IgD-negative memory B cell (primary cell): ENCODE measurements at regions not wholly inside any gene's neighbourhood (a gene's known extent, or its start where the extent isn't known, plus 50 kb on each side); places are given as distances from the start of the nearest gene placed in this dataset.

Experiments
- H3K27ac Mint-ChIP-seq, 3 donors: one replicate each; pipeline ENCODE4 v1.8.0; 2020 to 2022; ENCODE audit warnings: mild to moderate bottlenecking in 3 of 3, mixed read lengths in 3 of 3, moderate library complexity in 1 of 3
- H3K27me3 Mint-ChIP-seq: one replicate; pipeline ENCODE4 v1.8.0; 2021; ENCODE audit warnings: mixed read lengths
- H3K36me3 Mint-ChIP-seq: one replicate; pipeline ENCODE4 v1.8.0; 2020; ENCODE audit warnings: mild to moderate bottlenecking, mixed read lengths
- H3K4me1 Mint-ChIP-seq, 3 donors: one replicate each; pipeline ENCODE4 v1.8.0; 2020 to 2022; ENCODE audit warnings: mixed read lengths in 3 of 3, mild to moderate bottlenecking in 1 of 3
- H3K4me3 Mint-ChIP-seq, 4 donors: one replicate each; pipeline ENCODE4 v1.8.0; 2020 to 2022; ENCODE audit warnings: mild to moderate bottlenecking in 4 of 4, mixed read lengths in 4 of 4, moderate library complexity in 3 of 4
- H3K9me3 Mint-ChIP-seq, 3 donors: one replicate each; pipeline ENCODE4 v1.8.0; 2020 to 2021; ENCODE audit warnings: mixed read lengths in 3 of 3, mild to moderate bottlenecking in 1 of 3

DNA sequence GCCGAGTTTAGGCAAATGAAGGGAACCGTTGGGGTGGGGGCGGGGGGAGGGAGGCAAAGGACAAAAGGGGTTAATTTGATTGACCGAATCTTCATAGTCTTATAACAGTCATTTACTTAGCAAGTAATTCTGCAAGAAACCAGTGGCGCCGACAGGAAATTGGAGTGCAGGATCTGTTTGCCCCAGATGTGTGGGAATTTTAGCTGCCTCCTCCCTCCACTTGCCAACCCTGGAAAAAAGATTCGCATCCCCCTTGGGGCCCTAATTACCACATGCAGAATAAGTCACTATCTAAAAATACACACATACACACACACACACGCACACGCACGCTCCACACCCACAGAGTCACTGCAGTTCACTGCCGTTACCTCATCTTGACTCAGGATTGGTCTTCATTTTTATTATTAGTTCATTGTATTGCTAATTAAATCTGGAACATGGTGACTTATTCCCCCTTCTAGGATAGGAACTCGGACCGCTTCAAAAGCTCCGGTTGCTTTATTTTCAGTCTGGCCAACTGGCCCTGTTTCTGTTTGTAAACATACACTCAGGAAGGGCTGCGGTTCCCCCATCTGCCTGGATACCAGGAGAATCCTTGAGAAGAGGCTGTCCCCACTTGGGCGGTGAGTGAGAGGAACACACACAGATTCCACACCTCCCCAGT is 241.6 kb upstream of the SALL1 start:
- Mint-ChIP-seq H3K9me3 (peaks cover 1 to 14% (median 9%) of the 10 kb centered on the region in 3 donors), H3K27ac (no peak overlapping the region), H3K4me3 (no peak overlapping the region), H3K36me3 (no peaks in the 10 kb centered on the region), H3K4me1 (no peaks in the 10 kb centered on the region), H3K27me3 (no peaks in the 10 kb centered on the region)

DNA sequence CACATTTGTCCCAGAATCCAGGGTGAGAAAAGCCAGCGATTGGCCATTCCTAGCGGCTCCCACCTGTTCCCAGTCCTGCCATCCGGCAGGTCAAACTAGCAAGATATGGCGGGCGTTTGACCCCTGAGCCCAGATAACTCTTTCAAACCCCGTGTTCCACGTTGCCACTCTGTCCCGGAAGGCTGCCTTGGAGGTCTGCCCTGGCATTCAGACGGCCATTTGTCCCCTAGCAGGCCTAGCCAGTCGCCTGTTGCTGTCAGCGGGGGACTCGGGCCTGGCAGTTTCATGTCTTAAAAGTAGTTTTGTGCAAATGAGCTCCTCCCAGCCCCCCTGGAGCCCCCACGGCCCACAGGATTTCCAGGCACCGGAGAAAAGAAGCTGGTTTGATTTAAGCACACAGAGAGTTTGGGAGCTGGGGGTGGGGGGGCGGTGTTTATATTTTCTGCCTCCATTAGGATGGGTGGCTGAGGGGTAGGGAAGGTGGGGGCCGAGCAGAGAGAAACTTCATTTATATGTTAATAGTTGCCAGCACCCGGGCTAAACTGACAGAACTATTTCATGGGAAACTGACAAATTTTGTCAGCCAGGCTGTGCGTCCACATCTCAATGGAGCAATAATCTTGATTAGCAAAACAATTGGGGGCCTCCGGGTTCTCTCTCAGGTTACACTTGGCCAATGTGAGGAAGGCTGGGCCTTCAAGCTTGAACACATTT is 240.9 kb upstream of the SALL1 start:
- Mint-ChIP-seq H3K27ac (no peak overlapping the region), H3K27me3 (no peaks in the 10 kb centered on the region), H3K9me3 (peaks cover 1 to 13% (median 9%) of the 10 kb centered on the region in 3 donors), H3K4me3 (no peak overlapping the region), H3K4me1 (no peaks in the 10 kb centered on the region), H3K36me3 (no peaks in the 10 kb centered on the region)

GRCh38 chr16:51390877-51391276 is 239.8 kb upstream of the SALL1 start:
- no peaks in the 10 kb centered on the region for H3K27me3 Mint-ChIP-seq
- peaks cover 3 to 13% (median 8%) of the 10 kb centered on the region in 3 donors for H3K9me3 Mint-ChIP-seq
- H3K4me1 Mint-ChIP-seq = no peaks in the 10 kb centered on the region
- no peak overlapping the region for H3K27ac Mint-ChIP-seq
- H3K36me3 Mint-ChIP-seq = no peaks in the 10 kb centered on the region
- H3K4me3 Mint-ChIP-seq = no peak overlapping the region

DNA sequence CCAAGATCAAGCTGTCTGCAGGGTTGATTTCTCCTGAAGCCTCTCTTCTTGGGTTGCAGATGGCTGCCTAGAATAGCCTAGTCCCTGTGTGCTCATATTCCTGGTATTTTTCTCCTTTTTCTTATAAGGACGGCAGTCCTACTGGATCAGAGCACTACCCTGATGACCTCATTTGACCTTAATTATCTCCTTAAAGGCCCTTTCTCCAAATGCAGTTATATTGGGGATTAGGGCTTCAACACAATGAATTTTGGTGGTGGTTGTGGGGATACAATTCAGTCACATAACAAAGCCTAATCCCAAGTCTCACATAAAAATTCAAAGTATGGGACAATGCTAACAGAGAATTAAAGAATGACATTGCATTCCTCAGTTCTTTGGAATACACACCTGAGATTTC is 238.8 kb upstream of the SALL1 start:
- H3K4me3 Mint-ChIP-seq = no peak overlapping the region
- H3K9me3 Mint-ChIP-seq = peaks cover 2 to 13% (median 4%) of the 10 kb centered on the region in 3 donors
- H3K36me3 Mint-ChIP-seq = no peaks in the 10 kb centered on the region
- H3K27me3 Mint-ChIP-seq = no peaks in the 10 kb centered on the region
- H3K27ac Mint-ChIP-seq = no peak overlapping the region
- no peaks in the 10 kb centered on the region for H3K4me1 Mint-ChIP-seq

- Mint-ChIP-seq H3K27me3 (no peaks in the 10 kb centered on the region), H3K27ac (no peak overlapping the region), H3K9me3 (peaks cover 4 to 11% (median 5%) of the 10 kb centered on the region in 3 donors), H3K4me3 (no peak overlapping the region), H3K36me3 (no peaks in the 10 kb centered on the region), H3K4me1 (no peaks in the 10 kb centered on the region)
Measured at GRCh38 chr16:51388516-51388951, 237.5 kb upstream of the SALL1 start.

GRCh38 chr16:51383909-51384308 is 232.8 kb upstream of the SALL1 start:
- no peaks in the 10 kb centered on the region for H3K36me3 Mint-ChIP-seq
- peaks cover 1 to 7% (median 4%) of the 10 kb centered on the region in 3 donors for H3K9me3 Mint-ChIP-seq
- no peaks in the 10 kb centered on the region for H3K4me1 Mint-ChIP-seq
- no peak overlapping the region for H3K4me3 Mint-ChIP-seq
- no peaks in the 10 kb centered on the region for H3K27me3 Mint-ChIP-seq
- no peak overlapping the region for H3K27ac Mint-ChIP-seq

DNA sequence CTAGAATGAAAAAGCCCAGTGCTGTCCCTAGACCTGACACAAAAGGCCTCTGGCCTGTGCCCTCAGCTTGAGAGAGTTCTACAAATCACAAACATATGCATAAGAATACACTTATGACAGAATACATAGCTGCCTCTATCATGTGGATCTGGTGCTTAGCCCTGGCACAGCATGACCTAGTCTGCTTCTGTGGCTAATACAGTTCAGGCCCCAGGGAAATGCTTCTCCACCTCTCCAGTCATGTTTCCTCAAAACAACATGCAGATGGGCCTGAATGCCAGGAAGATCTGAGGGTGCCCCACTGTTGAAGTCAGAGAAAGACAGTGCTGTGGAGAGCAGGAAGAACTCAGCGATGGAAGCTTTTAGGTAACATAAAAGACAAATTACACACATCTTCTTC is 231.9 kb upstream of the SALL1 start:
- Mint-ChIP-seq H3K27me3 (no peaks in the 10 kb centered on the region), H3K36me3 (no peaks in the 10 kb centered on the region), H3K27ac (no peak overlapping the region), H3K9me3 (peaks cover 1 to 7% (median 4%) of the 10 kb centered on the region in 3 donors), H3K4me3 (no peak overlapping the region), H3K4me1 (no peaks in the 10 kb centered on the region)

DNA sequence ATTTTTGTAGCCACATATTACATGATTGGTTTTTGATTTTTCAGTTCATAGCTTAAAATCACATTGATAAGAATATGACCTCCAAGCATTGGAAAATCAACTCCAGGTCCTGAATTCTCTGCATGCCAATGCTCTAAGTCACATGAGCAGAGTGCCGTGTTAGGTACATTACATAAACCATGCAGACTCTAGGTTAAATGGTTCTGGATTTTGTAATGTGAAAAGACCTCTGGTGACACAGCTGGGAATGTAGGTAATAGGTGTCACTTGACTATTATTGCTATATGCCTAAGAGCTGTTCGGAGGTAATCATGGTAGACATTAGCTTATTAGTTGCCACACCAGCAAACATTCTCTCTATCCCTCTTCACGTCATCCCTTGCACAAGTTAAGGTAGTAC is 231.1 kb upstream of the SALL1 start:
- Mint-ChIP-seq H3K27ac (no peak overlapping the region), H3K9me3 (peaks cover 1 to 8% (median 5%) of the 10 kb centered on the region in 3 donors), H3K4me3 (no peak overlapping the region), H3K27me3 (no peaks in the 10 kb centered on the region), H3K36me3 (no peaks in the 10 kb centered on the region), H3K4me1 (no peaks in the 10 kb centered on the region)

- Mint-ChIP-seq H3K9me3 (peaks cover 3 to 14% (median 4%) of the 10 kb centered on the region in 3 donors), H3K27me3 (no peaks in the 10 kb centered on the region)
Measured at GRCh38 chr16:51376080-51376479, 225.0 kb upstream of the SALL1 start.

DNA sequence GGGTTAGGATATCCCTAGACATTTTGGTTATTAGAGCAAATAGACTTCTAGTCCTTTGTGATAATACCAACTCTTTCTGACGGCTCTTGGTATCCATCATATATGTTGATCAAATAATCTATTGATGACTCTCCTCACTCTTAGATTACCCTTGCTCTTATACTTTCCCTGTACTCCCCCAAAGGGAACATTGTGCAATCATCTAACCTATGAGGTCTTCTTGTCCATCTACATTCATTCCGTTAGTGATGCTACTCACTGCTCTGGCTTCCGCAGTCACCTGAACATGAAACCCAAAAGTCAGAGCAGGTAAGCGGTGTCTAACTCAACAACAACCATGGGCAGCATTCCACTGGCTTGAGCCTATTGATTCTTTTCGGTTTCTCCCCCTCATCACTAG is 223.7 kb upstream of the SALL1 start:
- H3K4me1 Mint-ChIP-seq = no peaks in the 10 kb centered on the region
- H3K27ac Mint-ChIP-seq = no peak overlapping the region
- H3K9me3 Mint-ChIP-seq = peaks cover 3 to 8% (median 4%) of the 10 kb centered on the region in 3 donors
- no peak overlapping the region for H3K4me3 Mint-ChIP-seq
- H3K36me3 Mint-ChIP-seq = no peaks in the 10 kb centered on the region
- no peaks in the 10 kb centered on the region for H3K27me3 Mint-ChIP-seq

More at GRCh38 chr16:51376080-51376479, 225.0 kb upstream of the SALL1 start:
- Mint-ChIP-seq H3K27ac (no peak overlapping the region), H3K4me1 (no peaks in the 10 kb centered on the region), H3K36me3 (no peaks in the 10 kb centered on the region), H3K4me3 (no peak overlapping the region)

GRCh38 chr16:51374346-51374745 is 223.3 kb upstream of the SALL1 start:
- H3K9me3 Mint-ChIP-seq = peaks cover 3 to 8% (median 4%) of the 10 kb centered on the region in 3 donors
- H3K27ac Mint-ChIP-seq = no peak overlapping the region
- H3K4me1 Mint-ChIP-seq = no peaks in the 10 kb centered on the region
- H3K36me3 Mint-ChIP-seq = no peaks in the 10 kb centered on the region
- no peak overlapping the region for H3K4me3 Mint-ChIP-seq
- no peaks in the 10 kb centered on the region for H3K27me3 Mint-ChIP-seq

DNA sequence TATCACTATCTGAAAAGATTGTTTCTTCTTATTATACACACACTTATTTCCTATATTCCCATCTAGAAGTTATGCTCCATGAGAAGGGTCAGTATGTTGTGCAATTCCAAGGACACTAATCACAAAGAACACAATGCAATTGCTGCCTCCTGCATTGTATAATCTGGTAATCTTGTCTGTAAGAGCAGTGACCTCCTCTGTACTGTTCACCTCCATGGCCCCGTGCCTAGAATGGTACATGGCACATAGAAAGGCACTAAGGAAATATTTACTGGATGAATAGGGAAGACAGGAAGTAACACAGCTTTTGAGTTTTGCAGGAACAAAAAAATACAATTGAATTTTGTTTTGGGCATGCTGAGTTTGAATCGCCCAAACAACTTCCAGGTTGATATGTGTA is 214.6 kb upstream of the SALL1 start:
- H3K27me3 Mint-ChIP-seq = no peaks in the 10 kb centered on the region
- no peaks in the 10 kb centered on the region for H3K4me1 Mint-ChIP-seq

GRCh38 chr16:51359141-51359955 is 208.3 kb upstream of the SALL1 start:
- H3K27ac Mint-ChIP-seq = peak overlapping the region in 1 of 3 donors; percentile 48
- no peaks in the 10 kb centered on the region for H3K36me3 Mint-ChIP-seq
- no peaks in the 10 kb centered on the region for H3K27me3 Mint-ChIP-seq
- H3K9me3 Mint-ChIP-seq = peaks cover 0 to 8% (median 4%) of the 10 kb centered on the region in 3 donors
- H3K4me1 Mint-ChIP-seq = no peaks in the 10 kb centered on the region
- no peak overlapping the region for H3K4me3 Mint-ChIP-seq

More for the DNA sequence above, 214.6 kb upstream of the SALL1 start:
- Mint-ChIP-seq H3K4me3 (no peak overlapping the region), H3K36me3 (no peaks in the 10 kb centered on the region), H3K27ac (no peak overlapping the region), H3K9me3 (peaks cover 0 to 8% (median 6%) of the 10 kb centered on the region in 3 donors)

- no peaks in the 10 kb centered on the region for H3K36me3 Mint-ChIP-seq
- no peaks in the 10 kb centered on the region for H3K4me1 Mint-ChIP-seq
- H3K27ac Mint-ChIP-seq = no peak overlapping the region
- no peaks in the 10 kb centered on the region for H3K27me3 Mint-ChIP-seq
- peaks cover 0 to 8% (median 7%) of the 10 kb centered on the region in 3 donors for H3K9me3 Mint-ChIP-seq
- H3K4me3 Mint-ChIP-seq = no peak overlapping the region
Measured at GRCh38 chr16:51357839-51358238, 206.8 kb upstream of the SALL1 start.

- Mint-ChIP-seq H3K27me3 (no peaks in the 10 kb centered on the region), H3K9me3 (peaks cover 0 to 8% (median 3%) of the 10 kb centered on the region in 3 donors), H3K36me3 (no peaks in the 10 kb centered on the region), H3K4me1 (no peaks in the 10 kb centered on the region), H3K4me3 (no peak overlapping the region), H3K27ac (no peak overlapping the region)
Measured at GRCh38 chr16:51355875-51356274, 204.8 kb upstream of the SALL1 start.
